ENCODE measurements at regions not wholly inside any gene's neighbourhood (a gene's known extent, or its start where the extent isn't known, plus 50 kb on each side); places are given as distances from the start of the nearest gene placed in this dataset.

DNA sequence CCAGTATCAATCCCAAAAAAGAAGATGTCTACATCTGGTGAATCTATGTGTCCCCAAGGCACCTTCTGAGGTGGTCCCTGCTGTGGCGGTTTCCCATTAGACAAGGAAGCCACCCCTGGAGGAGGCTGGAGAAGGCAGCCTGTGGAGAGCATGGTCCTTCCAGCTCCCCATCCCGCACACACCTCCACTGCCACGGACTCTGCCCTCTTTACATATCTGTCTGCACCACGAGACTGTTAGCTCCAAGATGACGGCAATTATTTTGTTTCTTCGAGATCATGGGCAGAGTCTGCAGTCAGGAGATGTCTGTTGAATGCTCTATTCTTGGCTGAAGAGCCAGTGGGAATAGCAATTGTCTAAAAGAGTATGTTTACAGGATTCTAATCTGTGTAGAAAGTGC lies 132.0 kb downstream of the OSR1 start:
- Histone ChIP-seq H3K36me3 (no peaks in the 10 kb centered on the region), H3K4me1 (no peaks in the 10 kb centered on the region), H3K27me3 (no peaks in the 10 kb centered on the region), H3K4me3 (ENCODE audit: low read depth, low read length) (no peak overlapping the region), H3K9me3 (no peaks in the 10 kb centered on the region)
- DNase-seq: no peak
- TF ChIP-seq, protein P1, sequence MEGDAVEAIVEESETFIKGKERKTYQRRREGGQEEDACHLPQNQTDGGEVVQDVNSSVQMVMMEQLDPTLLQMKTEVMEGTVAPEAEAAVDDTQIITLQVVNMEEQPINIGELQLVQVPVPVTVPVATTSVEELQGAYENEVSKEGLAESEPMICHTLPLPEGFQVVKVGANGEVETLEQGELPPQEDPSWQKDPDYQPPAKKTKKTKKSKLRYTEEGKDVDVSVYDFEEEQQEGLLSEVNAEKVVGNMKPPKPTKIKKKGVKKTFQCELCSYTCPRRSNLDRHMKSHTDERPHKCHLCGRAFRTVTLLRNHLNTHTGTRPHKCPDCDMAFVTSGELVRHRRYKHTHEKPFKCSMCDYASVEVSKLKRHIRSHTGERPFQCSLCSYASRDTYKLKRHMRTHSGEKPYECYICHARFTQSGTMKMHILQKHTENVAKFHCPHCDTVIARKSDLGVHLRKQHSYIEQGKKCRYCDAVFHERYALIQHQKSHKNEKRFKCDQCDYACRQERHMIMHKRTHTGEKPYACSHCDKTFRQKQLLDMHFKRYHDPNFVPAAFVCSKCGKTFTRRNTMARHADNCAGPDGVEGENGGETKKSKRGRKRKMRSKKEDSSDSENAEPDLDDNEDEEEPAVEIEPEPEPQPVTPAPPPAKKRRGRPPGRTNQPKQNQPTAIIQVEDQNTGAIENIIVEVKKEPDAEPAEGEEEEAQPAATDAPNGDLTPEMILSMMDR (IDR thresholded peaks at IDR 0.05; ENCODE audit: low read depth, low read length): no peak

DNA sequence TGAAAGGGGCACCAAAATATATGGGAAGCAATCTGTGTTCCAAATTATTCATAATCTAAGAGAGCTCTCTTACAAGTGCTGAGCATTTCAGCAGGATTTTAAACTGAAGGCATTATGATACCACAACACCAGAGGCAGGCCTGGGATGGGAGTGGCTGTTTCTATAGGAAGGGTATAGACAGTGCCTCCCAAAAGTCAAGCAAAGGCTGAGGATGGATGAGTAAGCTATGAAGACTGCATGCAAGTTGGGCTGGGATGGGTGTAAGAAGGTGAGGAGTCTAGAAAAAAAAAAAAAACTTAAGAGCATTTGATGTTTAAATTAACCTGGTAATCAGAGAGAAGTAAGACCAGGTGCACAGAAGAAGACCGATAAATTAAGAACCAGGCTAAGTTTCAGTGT lies 132.5 kb downstream of the OSR1 start:
- H3K36me3 ChIP-seq: no peaks in the 10 kb centered on the region
- TF ChIP-seq, protein P1 (IDR thresholded peaks at IDR 0.05; ENCODE audit: low read depth, low read length): no peak
- H3K27me3 ChIP-seq: no peaks in the 10 kb centered on the region
- no peaks in the 10 kb centered on the region for H3K9me3 ChIP-seq
- H3K4me1 ChIP-seq: no peaks in the 10 kb centered on the region
- no peak overlapping the region for H3K4me3 ChIP-seq (ENCODE audit: low read depth, low read length)
- no peak for DNase-seq

DNA sequence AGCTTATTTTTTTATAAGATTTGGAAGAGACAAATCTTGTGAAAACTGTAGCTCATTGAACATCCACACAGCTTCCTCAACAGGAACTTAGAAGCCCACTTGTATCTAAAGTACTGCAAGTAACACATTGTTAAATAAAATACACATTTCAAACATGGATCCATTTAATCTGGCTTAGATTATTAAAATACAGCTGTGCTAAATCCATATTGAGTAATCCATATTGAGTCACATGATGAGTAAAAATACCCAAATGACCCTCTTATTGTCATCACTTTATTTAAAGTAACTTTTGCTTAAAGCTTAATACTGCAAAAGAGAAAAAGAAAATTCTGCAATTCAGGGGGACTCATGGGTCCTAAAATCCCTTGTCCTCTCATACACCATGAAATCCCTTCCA lies 133.3 kb downstream of the OSR1 start:
- Histone ChIP-seq H3K9me3 (no peaks in the 10 kb centered on the region), H3K27me3 (no peaks in the 10 kb centered on the region), H3K4me1 (no peaks in the 10 kb centered on the region), H3K36me3 (no peaks in the 10 kb centered on the region), H3K4me3 (ENCODE audit: low read depth, low read length) (no peak overlapping the region)
- DNase-seq: no peak
- TF ChIP-seq, protein P1 (IDR thresholded peaks at IDR 0.05; ENCODE audit: low read depth, low read length): no peak

DNA sequence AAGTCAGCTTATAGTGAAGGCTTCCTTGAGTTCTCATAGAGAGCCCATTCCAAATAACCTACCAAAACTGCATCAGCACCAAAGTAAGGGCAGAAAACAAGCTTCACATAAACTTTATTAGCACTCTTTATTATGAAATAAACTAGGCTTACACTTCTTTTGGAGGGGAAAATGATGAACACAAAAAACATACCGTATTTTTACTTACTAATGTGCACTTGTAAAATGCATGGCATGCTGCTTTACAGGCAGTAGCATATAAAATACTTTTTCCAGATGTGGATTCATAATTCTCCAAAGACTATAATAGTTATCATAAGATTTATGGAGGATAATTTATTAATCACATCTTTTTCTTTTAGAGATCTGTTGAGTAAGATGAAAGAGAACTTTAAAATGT lies 133.9 kb downstream of the OSR1 start:
- no peaks in the 10 kb centered on the region for H3K4me1 ChIP-seq
- H3K27me3 ChIP-seq: no peaks in the 10 kb centered on the region
- H3K36me3 ChIP-seq: no peaks in the 10 kb centered on the region
- no peak for DNase-seq
- H3K4me3 ChIP-seq (ENCODE audit: low read depth, low read length): no peak overlapping the region
- TF ChIP-seq, protein P1 (IDR thresholded peaks at IDR 0.05; ENCODE audit: low read depth, low read length): no peak
- no peaks in the 10 kb centered on the region for H3K9me3 ChIP-seq

GRCh38 chr2:19224011-19224410 lies 134.4 kb downstream of the OSR1 start:
- Histone ChIP-seq H3K36me3 (no peaks in the 10 kb centered on the region), H3K4me3 (ENCODE audit: low read depth, low read length) (no peak overlapping the region), H3K4me1 (no peaks in the 10 kb centered on the region), H3K9me3 (no peaks in the 10 kb centered on the region), H3K27me3 (no peaks in the 10 kb centered on the region)
- TF ChIP-seq, protein P1 (IDR thresholded peaks at IDR 0.05; ENCODE audit: low read depth, low read length): no peak
- DNase-seq: no peak

DNA sequence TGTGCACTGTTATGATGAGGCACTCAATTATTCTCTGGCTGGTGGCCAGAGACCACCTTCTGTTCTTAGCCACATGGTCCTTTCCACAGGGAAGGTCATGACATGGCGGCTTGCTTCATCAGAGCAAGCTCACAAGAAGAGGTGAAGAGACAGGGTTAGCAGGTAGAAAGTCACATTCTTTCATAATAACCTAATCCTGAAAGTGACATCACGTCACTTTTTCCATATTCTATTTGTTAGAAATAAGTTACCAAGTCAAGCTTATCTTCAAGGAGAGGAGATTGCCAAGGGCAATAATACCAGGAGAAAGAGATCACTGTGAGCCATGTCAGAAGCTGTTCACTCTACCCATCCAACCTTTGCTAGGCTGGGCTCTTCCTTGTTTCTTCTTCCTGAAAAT lies 139.4 kb downstream of the OSR1 start:
- Histone ChIP-seq H3K36me3 (no peaks in the 10 kb centered on the region), H3K4me1 (no peaks in the 10 kb centered on the region), H3K27me3 (no peaks in the 10 kb centered on the region), H3K4me3 (ENCODE audit: low read depth, low read length) (no peak overlapping the region), H3K9me3 (no peaks in the 10 kb centered on the region)
- DNase-seq: no peak
- TF ChIP-seq, protein P1 (IDR thresholded peaks at IDR 0.05; ENCODE audit: low read depth, low read length): no peak

All from BE2C (cell line).